T-helper 2 cell treated with Interferon-gamma antibody and Interleukin-4, amounts not matched to agents 5 μg/mL and 100 μg/mL, for 36 hours (primary cell): ENCODE measurements at regions not wholly inside any gene's neighbourhood (a gene's known extent, or its start where the extent isn't known, plus 50 kb on each side); places are given as distances from the start of the nearest gene placed in this dataset.
"Not testable (repeated sequence)": the region's sequence is repeated elsewhere in the genome, so short reads cannot be mapped to it uniquely, and the experiment has no call there.

Source experiments
- DNase-seq: peaks from one replicate; pipeline ENCODE4 v3.0.0; 2021; ENCODE audit warnings: low spot score
- H3K27ac Mint-ChIP-seq: one replicate; pipeline ENCODE4 v1.8.0; 2021; ENCODE audit warnings: mild to moderate bottlenecking, mixed read lengths
- H3K27me3 Mint-ChIP-seq: one replicate; pipeline ENCODE4 v1.8.0; 2021; ENCODE audit warnings: low read depth, mixed read lengths
- H3K36me3 Mint-ChIP-seq: one replicate; pipeline ENCODE4 v1.8.0; 2021; ENCODE audit warnings: low read depth, mixed read lengths
- H3K4me1 Mint-ChIP-seq: one replicate; pipeline ENCODE4 v1.8.0; 2021; ENCODE audit warnings: low read depth, mixed read lengths
- H3K4me3 Mint-ChIP-seq: one replicate; pipeline ENCODE4 v1.8.0; 2022; ENCODE audit warnings: mild to moderate bottlenecking, moderate library complexity, mixed read lengths
- H3K9me3 Mint-ChIP-seq: one replicate; pipeline ENCODE4 v1.8.0; 2021; ENCODE audit warnings: mixed read lengths

- Mint-ChIP-seq H3K4me1 (no peaks in the 10 kb centered on the region), H3K36me3 (no peaks in the 10 kb centered on the region), H3K9me3 (no peaks in the 10 kb centered on the region), H3K27ac (no peak overlapping the region), H3K27me3 (no peaks in the 10 kb centered on the region), H3K4me3 (no peak overlapping the region)
- no peak for DNase-seq
These were observed 384.3 kb downstream of the PIK3C3 start for GRCh38 chr18:42339372-42339771.

GRCh38 chr18:42340423-42341009 lies 385.5 kb downstream of the PIK3C3 start:
- no peak for DNase-seq
- no peaks in the 10 kb centered on the region for H3K36me3 Mint-ChIP-seq
- no peak overlapping the region for H3K4me3 Mint-ChIP-seq
- no peaks in the 10 kb centered on the region for H3K4me1 Mint-ChIP-seq
- H3K9me3 Mint-ChIP-seq = no peaks in the 10 kb centered on the region
- H3K27me3 Mint-ChIP-seq = no peaks in the 10 kb centered on the region
- H3K27ac Mint-ChIP-seq = no peak overlapping the region

GRCh38 chr18:42341423-42341822 lies 386.4 kb downstream of the PIK3C3 start:
- no peaks in the 10 kb centered on the region for H3K9me3 Mint-ChIP-seq
- H3K27ac Mint-ChIP-seq = no peak overlapping the region
- no peaks in the 10 kb centered on the region for H3K27me3 Mint-ChIP-seq
- H3K4me1 Mint-ChIP-seq = no peaks in the 10 kb centered on the region
- no peak overlapping the region for H3K4me3 Mint-ChIP-seq
- no peak for DNase-seq
- no peaks in the 10 kb centered on the region for H3K36me3 Mint-ChIP-seq

GRCh38 chr18:42348722-42349121 lies 393.7 kb downstream of the PIK3C3 start:
- Mint-ChIP-seq H3K9me3 (no peaks in the 10 kb centered on the region), H3K4me1 (no peaks in the 10 kb centered on the region), H3K4me3 (no peak overlapping the region), H3K36me3 (no peaks in the 10 kb centered on the region), H3K27ac (no peak overlapping the region), H3K27me3 (no peaks in the 10 kb centered on the region)
- no peak for DNase-seq

DNA sequence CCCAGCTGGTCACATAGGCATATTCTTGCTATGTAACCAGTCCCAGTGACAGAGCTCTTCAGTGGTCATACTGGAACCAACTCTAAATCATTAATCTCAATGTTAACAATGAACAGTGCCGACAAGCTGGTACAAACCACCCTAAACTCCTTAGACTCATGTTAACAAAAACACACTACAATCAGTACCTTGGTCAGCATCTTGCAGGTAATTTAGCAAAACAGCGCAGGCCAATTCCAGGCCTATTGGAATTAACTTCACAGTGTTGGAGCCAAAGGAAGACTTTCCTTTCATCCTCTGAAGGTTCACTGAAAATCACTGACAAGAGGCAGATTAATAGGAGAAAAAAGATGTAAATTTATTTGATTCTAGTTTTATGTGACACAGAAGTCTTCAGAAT lies 396.4 kb downstream of the PIK3C3 start:
- Mint-ChIP-seq H3K4me3 (no peak overlapping the region), H3K27ac (no peak overlapping the region)

GRCh38 chr18:42360716-42361115 lies 405.7 kb downstream of the PIK3C3 start:
- no peaks in the 10 kb centered on the region for H3K9me3 Mint-ChIP-seq

More for the DNA sequence above, 396.4 kb downstream of the PIK3C3 start:
- DNase-seq = no peak
- H3K36me3 Mint-ChIP-seq = no peaks in the 10 kb centered on the region
- no peaks in the 10 kb centered on the region for H3K4me1 Mint-ChIP-seq
- no peaks in the 10 kb centered on the region for H3K9me3 Mint-ChIP-seq
- no peaks in the 10 kb centered on the region for H3K27me3 Mint-ChIP-seq

GRCh38 chr18:42363446-42364441 lies 408.7 kb downstream of the PIK3C3 start:
- Mint-ChIP-seq H3K4me3 (no peak overlapping the region), H3K27me3 (no peaks in the 10 kb centered on the region), H3K9me3 (no peaks in the 10 kb centered on the region), H3K27ac (no peak overlapping the region), H3K36me3 (no peaks in the 10 kb centered on the region), H3K4me1 (no peaks in the 10 kb centered on the region)
- no peak for DNase-seq

More at GRCh38 chr18:42360716-42361115, 405.7 kb downstream of the PIK3C3 start:
- no peak for DNase-seq
- Mint-ChIP-seq H3K27me3 (no peaks in the 10 kb centered on the region), H3K4me3 (no peak overlapping the region), H3K27ac (no peak overlapping the region), H3K36me3 (no peaks in the 10 kb centered on the region), H3K4me1 (no peaks in the 10 kb centered on the region)

DNA sequence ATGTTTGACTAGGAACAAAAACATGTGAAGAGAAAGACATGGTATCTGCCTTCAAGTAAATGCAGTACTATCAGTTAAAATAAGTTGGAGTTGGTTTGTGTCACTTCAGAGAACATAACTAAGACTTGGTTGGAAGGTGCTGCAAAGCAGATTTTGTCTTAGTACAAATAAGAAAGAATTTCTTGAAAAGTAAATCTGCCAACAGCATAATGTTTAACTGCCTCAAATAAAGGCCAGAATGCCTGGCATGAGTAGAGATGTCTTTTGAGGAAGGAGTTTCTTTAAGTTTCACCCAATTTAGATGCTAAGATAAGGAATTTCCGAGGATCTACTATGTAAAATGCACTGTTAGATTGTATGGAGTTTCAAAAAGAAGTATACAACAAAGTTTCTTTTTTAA lies 409.7 kb downstream of the PIK3C3 start:
- Mint-ChIP-seq H3K27ac (no peak overlapping the region), H3K4me1 (no peaks in the 10 kb centered on the region), H3K9me3 (no peaks in the 10 kb centered on the region), H3K27me3 (no peaks in the 10 kb centered on the region), H3K4me3 (no peak overlapping the region), H3K36me3 (no peaks in the 10 kb centered on the region)
- no peak for DNase-seq

DNA sequence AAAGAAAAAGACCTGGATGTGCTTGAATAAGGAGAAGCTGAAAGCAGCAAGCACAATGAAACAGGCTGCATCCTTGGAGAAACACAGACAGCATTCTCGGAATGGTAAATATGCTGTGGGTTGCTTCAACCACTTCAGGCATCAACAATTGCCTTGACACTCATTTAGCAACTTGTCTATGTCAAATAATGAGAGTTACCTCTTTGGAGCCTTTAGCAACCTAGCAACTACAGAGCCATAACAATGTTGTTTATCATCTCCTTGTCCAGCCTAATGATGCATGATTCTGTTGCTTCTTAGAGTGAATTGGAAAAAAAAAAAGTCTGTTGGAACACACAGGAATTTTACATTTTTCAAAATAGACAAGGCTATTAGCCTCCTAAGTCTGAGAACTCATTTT lies 410.6 kb downstream of the PIK3C3 start:
- no peaks in the 10 kb centered on the region for H3K4me1 Mint-ChIP-seq
- H3K9me3 Mint-ChIP-seq = no peaks in the 10 kb centered on the region
- no peaks in the 10 kb centered on the region for H3K36me3 Mint-ChIP-seq
- H3K27ac Mint-ChIP-seq = no peak overlapping the region
- H3K27me3 Mint-ChIP-seq = no peaks in the 10 kb centered on the region
- no peak overlapping the region for H3K4me3 Mint-ChIP-seq
- DNase-seq = no peak

- Mint-ChIP-seq H3K27me3 (no peaks in the 10 kb centered on the region), H3K4me1 (no peaks in the 10 kb centered on the region), H3K27ac (no peak overlapping the region), H3K9me3 (no peaks in the 10 kb centered on the region), H3K36me3 (no peaks in the 10 kb centered on the region), H3K4me3 (no peak overlapping the region)
- no peak for DNase-seq
These were observed 418.6 kb downstream of the PIK3C3 start for GRCh38 chr18:42373584-42373983.

- H3K27me3 Mint-ChIP-seq = no peaks in the 10 kb centered on the region
- no peaks in the 10 kb centered on the region for H3K9me3 Mint-ChIP-seq
- no peaks in the 10 kb centered on the region for H3K36me3 Mint-ChIP-seq
- no peak for DNase-seq
- no peak overlapping the region for H3K4me3 Mint-ChIP-seq
- H3K27ac Mint-ChIP-seq = no peak overlapping the region
- H3K4me1 Mint-ChIP-seq = no peaks in the 10 kb centered on the region
These were observed 419.9 kb downstream of the PIK3C3 start for GRCh38 chr18:42374961-42375360.

DNA sequence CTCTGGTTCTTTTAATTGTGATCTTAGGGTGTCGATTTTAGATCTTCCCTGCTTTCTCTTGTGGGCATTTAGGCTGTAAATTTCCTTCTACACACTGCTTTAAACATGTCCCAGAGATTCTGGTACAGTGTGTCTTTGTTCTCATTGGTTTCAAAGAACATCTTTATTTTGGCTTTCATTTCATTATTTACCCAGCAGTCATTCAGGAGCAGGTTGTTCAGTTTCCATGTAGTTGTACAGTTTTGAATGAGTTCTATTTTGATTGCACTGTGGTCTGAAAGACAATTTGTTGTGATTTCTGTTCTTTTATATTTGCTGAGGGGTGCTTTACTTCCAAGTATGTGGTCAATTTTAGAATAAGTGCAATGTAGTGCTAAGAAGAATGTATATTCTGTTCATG lies 423.8 kb downstream of the PIK3C3 start:
- H3K4me1 Mint-ChIP-seq, H3K9me3 Mint-ChIP-seq, H3K27me3 Mint-ChIP-seq, DNase-seq, H3K4me3 Mint-ChIP-seq, H3K36me3 Mint-ChIP-seq, H3K27ac Mint-ChIP-seq: not testable (repeated sequence)

- not testable (repeated sequence) for H3K36me3 Mint-ChIP-seq, H3K27me3 Mint-ChIP-seq, H3K27ac Mint-ChIP-seq
These were observed 426.2 kb downstream of the PIK3C3 start for GRCh38 chr18:42381236-42381635.

GRCh38 chr18:42392416-42392815 lies 437.4 kb downstream of the PIK3C3 start:
- peaks cover 6% of the 10 kb centered on the region for H3K9me3 Mint-ChIP-seq
- H3K36me3 Mint-ChIP-seq = no peaks in the 10 kb centered on the region
- H3K4me3 Mint-ChIP-seq = no peak overlapping the region
- H3K4me1 Mint-ChIP-seq = no peaks in the 10 kb centered on the region
- H3K27ac Mint-ChIP-seq = no peak overlapping the region
- H3K27me3 Mint-ChIP-seq = no peaks in the 10 kb centered on the region
- no peak for DNase-seq

More at GRCh38 chr18:42381236-42381635, 426.2 kb downstream of the PIK3C3 start:
- H3K9me3 Mint-ChIP-seq, H3K4me3 Mint-ChIP-seq, H3K4me1 Mint-ChIP-seq, DNase-seq: not testable (repeated sequence)
